ENCODE measurements at regions not wholly inside any gene's neighbourhood (a gene's known extent, or its start where the extent isn't known, plus 50 kb on each side); places are given as distances from the start of the nearest gene placed in this dataset.

DNA sequence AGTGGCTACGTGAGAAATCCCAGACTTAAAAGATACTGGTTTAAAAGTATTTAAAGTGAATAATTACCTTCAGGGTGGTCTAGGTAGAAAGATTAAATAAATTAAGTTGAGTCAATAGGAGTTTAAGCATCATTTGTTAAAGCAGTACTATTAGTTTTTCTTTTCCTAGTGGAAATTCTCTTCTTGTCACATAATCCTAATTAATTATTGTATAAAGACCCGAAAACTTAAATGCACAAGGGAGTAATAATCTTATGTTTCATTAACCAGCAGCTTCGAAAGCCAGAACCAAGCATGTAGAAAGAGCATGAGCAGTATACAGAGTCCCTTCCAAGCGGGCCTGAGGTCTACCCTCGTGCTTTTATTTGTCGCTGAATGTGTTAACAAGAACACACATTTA lies 90.2 kb upstream of the SKOR2 start:
- TF ChIP-seq, protein P1, sequence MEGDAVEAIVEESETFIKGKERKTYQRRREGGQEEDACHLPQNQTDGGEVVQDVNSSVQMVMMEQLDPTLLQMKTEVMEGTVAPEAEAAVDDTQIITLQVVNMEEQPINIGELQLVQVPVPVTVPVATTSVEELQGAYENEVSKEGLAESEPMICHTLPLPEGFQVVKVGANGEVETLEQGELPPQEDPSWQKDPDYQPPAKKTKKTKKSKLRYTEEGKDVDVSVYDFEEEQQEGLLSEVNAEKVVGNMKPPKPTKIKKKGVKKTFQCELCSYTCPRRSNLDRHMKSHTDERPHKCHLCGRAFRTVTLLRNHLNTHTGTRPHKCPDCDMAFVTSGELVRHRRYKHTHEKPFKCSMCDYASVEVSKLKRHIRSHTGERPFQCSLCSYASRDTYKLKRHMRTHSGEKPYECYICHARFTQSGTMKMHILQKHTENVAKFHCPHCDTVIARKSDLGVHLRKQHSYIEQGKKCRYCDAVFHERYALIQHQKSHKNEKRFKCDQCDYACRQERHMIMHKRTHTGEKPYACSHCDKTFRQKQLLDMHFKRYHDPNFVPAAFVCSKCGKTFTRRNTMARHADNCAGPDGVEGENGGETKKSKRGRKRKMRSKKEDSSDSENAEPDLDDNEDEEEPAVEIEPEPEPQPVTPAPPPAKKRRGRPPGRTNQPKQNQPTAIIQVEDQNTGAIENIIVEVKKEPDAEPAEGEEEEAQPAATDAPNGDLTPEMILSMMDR (conservative IDR thresholded peaks at IDR 0.05 in 1 of 2, IDR thresholded peaks at IDR 0.05 in 1 of 2; ENCODE audit: extremely low read depth in 1 of 2, insufficient read depth in 1 of 2, low read depth in 1 of 2, low read length in 2 of 2) = no peak
- TF ChIP-seq EZH2 (IDR thresholded peaks at IDR 0.05; ENCODE audit: borderline replicate concordance, low read length) = no peak
